ENCODE measurements at regions not wholly inside any gene's neighbourhood (a gene's known extent, or its start where the extent isn't known, plus 50 kb on each side); places are given as distances from the start of the nearest gene placed in this dataset.

- CTCF ChIA-PET: no interaction called here
- POLR2A ChIA-PET: no interaction called here
These were observed 60.0 kb upstream of the MNS1 start for GRCh38 chr15:56524915-56525314.

GRCh38 chr15:56523521-56523920 lies 58.6 kb upstream of the MNS1 start:
- Histone ChIP-seq H3K4me1 (ENCODE audit: insufficient read depth, low read length) (no peaks in the 10 kb centered on the region), H3K9me3 (ENCODE audit: control insufficient read depth in 1 of 2, insufficient read depth in 1 of 2, low read length in 2 of 2) (peaks cover 0 to 4% of the 10 kb centered on the region in 2 experiments), H3K27me3 (ENCODE audit: control insufficient read depth in 1 of 2, insufficient read depth in 2 of 2, low read length in 2 of 2) (peaks cover 0 to 3% of the 10 kb centered on the region in 2 experiments), H3K36me3 (ENCODE audit: insufficient read depth, low read length) (no peaks in the 10 kb centered on the region), H3K4me3 (ENCODE audit: low read length) (no peak overlapping the region), H3K27ac (ENCODE audit: low read depth in 1 of 2, low read length in 2 of 2) (no peak overlapping the region)
- POLR2A ChIA-PET: no interaction called here
- no peak for ATAC-seq (ENCODE audit: poor library complexity)
- H3K27me3 Mint-ChIP-seq: peaks cover 6% of the 10 kb centered on the region
- DNase-seq: no peak
- TF ChIP-seq, protein P1, sequence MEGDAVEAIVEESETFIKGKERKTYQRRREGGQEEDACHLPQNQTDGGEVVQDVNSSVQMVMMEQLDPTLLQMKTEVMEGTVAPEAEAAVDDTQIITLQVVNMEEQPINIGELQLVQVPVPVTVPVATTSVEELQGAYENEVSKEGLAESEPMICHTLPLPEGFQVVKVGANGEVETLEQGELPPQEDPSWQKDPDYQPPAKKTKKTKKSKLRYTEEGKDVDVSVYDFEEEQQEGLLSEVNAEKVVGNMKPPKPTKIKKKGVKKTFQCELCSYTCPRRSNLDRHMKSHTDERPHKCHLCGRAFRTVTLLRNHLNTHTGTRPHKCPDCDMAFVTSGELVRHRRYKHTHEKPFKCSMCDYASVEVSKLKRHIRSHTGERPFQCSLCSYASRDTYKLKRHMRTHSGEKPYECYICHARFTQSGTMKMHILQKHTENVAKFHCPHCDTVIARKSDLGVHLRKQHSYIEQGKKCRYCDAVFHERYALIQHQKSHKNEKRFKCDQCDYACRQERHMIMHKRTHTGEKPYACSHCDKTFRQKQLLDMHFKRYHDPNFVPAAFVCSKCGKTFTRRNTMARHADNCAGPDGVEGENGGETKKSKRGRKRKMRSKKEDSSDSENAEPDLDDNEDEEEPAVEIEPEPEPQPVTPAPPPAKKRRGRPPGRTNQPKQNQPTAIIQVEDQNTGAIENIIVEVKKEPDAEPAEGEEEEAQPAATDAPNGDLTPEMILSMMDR (IDR thresholded peaks at IDR 0.05): no peak
- no peak overlapping the region for H3K27ac Mint-ChIP-seq
- CTCF ChIA-PET: no interaction called here
- no peak overlapping the region for H3K4me3 Mint-ChIP-seq
- no peaks in the 10 kb centered on the region for H3K36me3 Mint-ChIP-seq (ENCODE audit: low read depth)
- no peaks in the 10 kb centered on the region for H3K4me1 Mint-ChIP-seq (ENCODE audit: low read depth)
- intact Hi-C loops (cut with DNase I, micrococcal nuclease): no loop called here
- H3K9me3 Mint-ChIP-seq: peaks cover 8% of the 10 kb centered on the region

More at GRCh38 chr15:56524915-56525314, 60.0 kb upstream of the MNS1 start:
- Histone ChIP-seq H3K4me3 (ENCODE audit: low read length) (no peak overlapping the region), H3K4me1 (ENCODE audit: insufficient read depth, low read length) (no peaks in the 10 kb centered on the region), H3K9me3 (ENCODE audit: control insufficient read depth in 1 of 2, insufficient read depth in 1 of 2, low read length in 2 of 2) (no peaks in the 10 kb centered on the region), H3K36me3 (ENCODE audit: insufficient read depth, low read length) (no peaks in the 10 kb centered on the region), H3K27ac (ENCODE audit: low read depth in 1 of 2, low read length in 2 of 2) (no peak overlapping the region), H3K27me3 (ENCODE audit: control insufficient read depth in 1 of 2, insufficient read depth in 2 of 2, low read length in 2 of 2) (no peaks in the 10 kb centered on the region)
- no peak for ATAC-seq (ENCODE audit: poor library complexity)
- H3K9me3 Mint-ChIP-seq: peaks cover 2% of the 10 kb centered on the region
- H3K27me3 Mint-ChIP-seq: peaks cover 5% of the 10 kb centered on the region
- intact Hi-C loops (cut with DNase I, micrococcal nuclease): no loop called here
- H3K4me3 Mint-ChIP-seq: no peak overlapping the region
- TF ChIP-seq, protein P1 (IDR thresholded peaks at IDR 0.05): no peak
- no peak for DNase-seq
- H3K4me1 Mint-ChIP-seq (ENCODE audit: low read depth): no peaks in the 10 kb centered on the region
- H3K36me3 Mint-ChIP-seq (ENCODE audit: low read depth): no peaks in the 10 kb centered on the region
- H3K27ac Mint-ChIP-seq: no peak overlapping the region

DNA sequence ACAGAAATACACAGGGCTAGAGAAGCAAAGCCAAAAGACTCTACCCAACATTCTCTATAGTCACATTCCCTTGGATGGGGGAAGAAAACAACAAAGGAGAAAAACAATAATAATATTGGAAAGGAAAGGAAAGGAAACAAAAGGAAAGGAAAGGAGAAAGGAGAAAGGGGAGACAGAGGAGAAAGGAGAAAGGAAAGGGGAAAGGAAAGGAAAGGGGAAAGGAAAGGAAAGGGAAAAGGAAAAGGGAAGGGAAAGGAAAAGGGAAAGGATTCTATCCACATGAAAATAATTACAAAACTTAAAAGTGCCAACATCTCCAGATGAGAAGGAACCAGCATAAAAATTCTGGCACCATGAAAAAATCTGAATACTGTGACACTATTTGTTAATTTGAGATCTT lies 54.1 kb upstream of the MNS1 start:
- Mint-ChIP-seq H3K36me3 (ENCODE audit: low read depth) (peaks cover 5% of the 10 kb centered on the region), H3K9me3 (peaks cover 14% of the 10 kb centered on the region), H3K27me3 (peaks cover 28% of the 10 kb centered on the region), H3K27ac (no peak overlapping the region), H3K4me1 (ENCODE audit: low read depth) (no peaks in the 10 kb centered on the region), H3K4me3 (no peak overlapping the region)
- DNase-seq: no peak
- intact Hi-C loops (cut with DNase I, micrococcal nuclease): no loop called here
- Histone ChIP-seq H3K27ac (ENCODE audit: low read depth in 1 of 2, low read length in 2 of 2) (no peak overlapping the region), H3K4me1 (ENCODE audit: insufficient read depth, low read length) (no peaks in the 10 kb centered on the region), H3K9me3 (ENCODE audit: control insufficient read depth in 1 of 2, insufficient read depth in 1 of 2, low read length in 2 of 2) (peaks cover 0 to 4% of the 10 kb centered on the region in 2 experiments), H3K36me3 (ENCODE audit: insufficient read depth, low read length) (no peaks in the 10 kb centered on the region), H3K4me3 (ENCODE audit: low read length) (no peak overlapping the region), H3K27me3 (ENCODE audit: control insufficient read depth in 1 of 2, insufficient read depth in 2 of 2, low read length in 2 of 2) (peaks cover 3 to 4% of the 10 kb centered on the region in 2 experiments)
- ATAC-seq (ENCODE audit: poor library complexity): no peak
- CTCF ChIA-PET: no interaction called here
- POLR2A ChIA-PET: no interaction called here
- TF ChIP-seq, protein P1 (IDR thresholded peaks at IDR 0.05): no peak

Measured in CD4-positive, alpha-beta T cell (primary cell).